ENCODE measurements at regions not wholly inside any gene's neighbourhood (a gene's known extent, or its start where the extent isn't known, plus 50 kb on each side); places are given as distances from the start of the nearest gene placed in this dataset.

- Histone ChIP-seq H3K27ac (ENCODE audit: low read depth, low read length) (no peak overlapping the region), H3K4me1 (ENCODE audit: control insufficient read depth in 2 of 2, insufficient read depth in 2 of 2, low read length in 2 of 2) (no peaks in the 10 kb centered on the region), H3K27me3 (ENCODE audit: control insufficient read depth in 2 of 2, insufficient read depth in 2 of 2, low read length in 2 of 2) (no peaks in the 10 kb centered on the region), H3K36me3 (ENCODE audit: control insufficient read depth in 2 of 3, insufficient read depth in 3 of 3, low read length in 3 of 3) (no peaks in the 10 kb centered on the region), H3K9me3 (ENCODE audit: control insufficient read depth in 2 of 3, low read length in 3 of 3) (no peaks in the 10 kb centered on the region), H3K4me3 (ENCODE audit: low read length) (no peak overlapping the region)
- no peak overlapping the region for H3K4me3 Mint-ChIP-seq
- no peak overlapping the region for H3K27ac Mint-ChIP-seq
- no peaks in the 10 kb centered on the region for H3K36me3 Mint-ChIP-seq
- peaks cover 0 to 31% (median 17%) of the 10 kb centered on the region in 5 donors for H3K27me3 Mint-ChIP-seq
- intact Hi-C loops (cut with micrococcal nuclease): no loop called here
- peaks cover 0 to 6% (median 0%) of the 10 kb centered on the region in 11 donors for H3K9me3 Mint-ChIP-seq
- DNase-seq (no peak), ATAC-seq (no peak)
- H3K4me1 Mint-ChIP-seq: no peaks in the 10 kb centered on the region
- ChIA-PET POLR2A (no interaction called here), CTCF (no interaction called here)
These were observed 262.6 kb downstream of the EN1 start for GRCh38 chr2:118584877-118585276.

GRCh38 chr2:118584062-118584749 is 263.2 kb downstream of the EN1 start:
- intact Hi-C loops (cut with micrococcal nuclease): no loop called here
- Mint-ChIP-seq H3K9me3 (peaks cover 0 to 6% (median 0%) of the 10 kb centered on the region in 11 donors), H3K27me3 (peaks cover 0 to 31% (median 17%) of the 10 kb centered on the region in 5 donors), H3K4me1 (no peaks in the 10 kb centered on the region), H3K4me3 (no peak overlapping the region), H3K36me3 (no peaks in the 10 kb centered on the region), H3K27ac (no peak overlapping the region)
- H3K4me3 ChIP-seq (ENCODE audit: low read length): no peak overlapping the region
- H3K27me3 ChIP-seq (ENCODE audit: control insufficient read depth in 2 of 2, insufficient read depth in 2 of 2, low read length in 2 of 2): no peaks in the 10 kb centered on the region
- DNase-seq (no peak), ATAC-seq (no peak)
- H3K27ac ChIP-seq (ENCODE audit: low read depth, low read length): no peak overlapping the region
- H3K9me3 ChIP-seq (ENCODE audit: control insufficient read depth in 2 of 3, low read length in 3 of 3): no peaks in the 10 kb centered on the region
- no peaks in the 10 kb centered on the region for H3K36me3 ChIP-seq (ENCODE audit: control insufficient read depth in 2 of 3, insufficient read depth in 3 of 3, low read length in 3 of 3)
- ChIA-PET POLR2A (no interaction called here), CTCF (no interaction called here)
- H3K4me1 ChIP-seq (ENCODE audit: control insufficient read depth in 2 of 2, insufficient read depth in 2 of 2, low read length in 2 of 2): no peaks in the 10 kb centered on the region

- Mint-ChIP-seq H3K27ac (no peak overlapping the region), H3K4me1 (no peaks in the 10 kb centered on the region), H3K9me3 (peaks cover 0 to 6% (median 0%) of the 10 kb centered on the region in 11 donors), H3K27me3 (peaks cover 0 to 28% (median 13%) of the 10 kb centered on the region in 5 donors), H3K4me3 (no peak overlapping the region), H3K36me3 (no peaks in the 10 kb centered on the region)
- ChIA-PET POLR2A (no interaction called here), CTCF (no interaction called here)
- ATAC-seq: no peak
- Histone ChIP-seq H3K4me3 (ENCODE audit: low read length) (no peak overlapping the region), H3K27me3 (ENCODE audit: control insufficient read depth in 2 of 2, insufficient read depth in 2 of 2, low read length in 2 of 2) (no peaks in the 10 kb centered on the region), H3K27ac (ENCODE audit: low read depth, low read length) (no peak overlapping the region), H3K4me1 (ENCODE audit: control insufficient read depth in 2 of 2, insufficient read depth in 2 of 2, low read length in 2 of 2) (no peaks in the 10 kb centered on the region), H3K9me3 (ENCODE audit: control insufficient read depth in 2 of 3, low read length in 3 of 3) (no peaks in the 10 kb centered on the region), H3K36me3 (ENCODE audit: control insufficient read depth in 2 of 3, insufficient read depth in 3 of 3, low read length in 3 of 3) (no peaks in the 10 kb centered on the region)
- no peak for DNase-seq
- intact Hi-C loops (cut with micrococcal nuclease): no loop called here
These were observed 265.4 kb downstream of the EN1 start for GRCh38 chr2:118582058-118582457.

GRCh38 chr2:118580651-118581050 is 266.8 kb downstream of the EN1 start:
- Mint-ChIP-seq H3K27ac (no peak overlapping the region), H3K36me3 (no peaks in the 10 kb centered on the region), H3K4me3 (no peak overlapping the region), H3K27me3 (peaks cover 0 to 24% (median 9%) of the 10 kb centered on the region in 5 donors), H3K9me3 (peaks cover 0 to 5% (median 0%) of the 10 kb centered on the region in 11 donors), H3K4me1 (no peaks in the 10 kb centered on the region)
- Histone ChIP-seq H3K4me1 (ENCODE audit: control insufficient read depth in 2 of 2, insufficient read depth in 2 of 2, low read length in 2 of 2) (no peaks in the 10 kb centered on the region), H3K9me3 (ENCODE audit: control insufficient read depth in 2 of 3, low read length in 3 of 3) (no peaks in the 10 kb centered on the region), H3K36me3 (ENCODE audit: control insufficient read depth in 2 of 3, insufficient read depth in 3 of 3, low read length in 3 of 3) (no peaks in the 10 kb centered on the region), H3K27me3 (ENCODE audit: control insufficient read depth in 2 of 2, insufficient read depth in 2 of 2, low read length in 2 of 2) (no peaks in the 10 kb centered on the region), H3K27ac (ENCODE audit: low read depth, low read length) (no peak overlapping the region), H3K4me3 (ENCODE audit: low read length) (no peak overlapping the region)
- POLR2A ChIA-PET: no interaction called here
- ATAC-seq: no peak
- intact Hi-C loops (cut with micrococcal nuclease): no loop called here
- CTCF ChIA-PET: no interaction called here
- no peak for DNase-seq

- no peaks in the 10 kb centered on the region for H3K36me3 Mint-ChIP-seq
- Histone ChIP-seq H3K4me1 (ENCODE audit: control insufficient read depth in 2 of 2, insufficient read depth in 2 of 2, low read length in 2 of 2) (no peaks in the 10 kb centered on the region), H3K27ac (ENCODE audit: low read depth, low read length) (no peak overlapping the region), H3K27me3 (ENCODE audit: control insufficient read depth in 2 of 2, insufficient read depth in 2 of 2, low read length in 2 of 2) (no peaks in the 10 kb centered on the region), H3K9me3 (ENCODE audit: control insufficient read depth in 2 of 3, low read length in 3 of 3) (no peaks in the 10 kb centered on the region), H3K4me3 (ENCODE audit: low read length) (no peak overlapping the region), H3K36me3 (ENCODE audit: control insufficient read depth in 2 of 3, insufficient read depth in 3 of 3, low read length in 3 of 3) (no peaks in the 10 kb centered on the region)
- ATAC-seq: no peak
- CTCF ChIA-PET: no interaction called here
- no peak for DNase-seq
- H3K27ac Mint-ChIP-seq: no peak overlapping the region
- H3K4me1 Mint-ChIP-seq: no peaks in the 10 kb centered on the region
- H3K4me3 Mint-ChIP-seq: no peak overlapping the region
- H3K27me3 Mint-ChIP-seq: peaks cover 0 to 29% (median 11%) of the 10 kb centered on the region in 5 donors
- POLR2A ChIA-PET: no interaction called here
- peaks cover 0 to 5% (median 0%) of the 10 kb centered on the region in 11 donors for H3K9me3 Mint-ChIP-seq
- intact Hi-C loops (cut with micrococcal nuclease): no loop called here
These were observed 267.3 kb downstream of the EN1 start for GRCh38 chr2:118580107-118580506.

GRCh38 chr2:118577202-118577601 is 270.2 kb downstream of the EN1 start:
- peaks cover 0 to 2% (median 0%) of the 10 kb centered on the region in 7 donors for H3K4me1 Mint-ChIP-seq
- ATAC-seq (no peak), DNase-seq (no peak)
- Histone ChIP-seq H3K27me3 (ENCODE audit: control insufficient read depth in 2 of 2, insufficient read depth in 2 of 2, low read length in 2 of 2) (no peaks in the 10 kb centered on the region), H3K9me3 (ENCODE audit: control insufficient read depth in 2 of 3, low read length in 3 of 3) (no peaks in the 10 kb centered on the region), H3K4me3 (ENCODE audit: low read length) (no peak overlapping the region), H3K4me1 (ENCODE audit: control insufficient read depth in 2 of 2, insufficient read depth in 2 of 2, low read length in 2 of 2) (no peaks in the 10 kb centered on the region), H3K36me3 (ENCODE audit: control insufficient read depth in 2 of 3, insufficient read depth in 3 of 3, low read length in 3 of 3) (no peaks in the 10 kb centered on the region), H3K27ac (ENCODE audit: low read depth, low read length) (no peak overlapping the region)
- no peak overlapping the region for H3K4me3 Mint-ChIP-seq
- H3K27me3 Mint-ChIP-seq: peaks cover 0 to 30% (median 11%) of the 10 kb centered on the region in 5 donors
- peaks cover 0 to 4% (median 0%) of the 10 kb centered on the region in 11 donors for H3K9me3 Mint-ChIP-seq
- H3K36me3 Mint-ChIP-seq: no peaks in the 10 kb centered on the region
- CTCF ChIA-PET: no interaction called here
- no peak overlapping the region for H3K27ac Mint-ChIP-seq
- intact Hi-C loops (cut with micrococcal nuclease): no loop called here
- POLR2A ChIA-PET: no interaction called here

GRCh38 chr2:118576109-118576855 is 271.2 kb downstream of the EN1 start:
- POLR2A ChIA-PET: no interaction called here
- Histone ChIP-seq H3K9me3 (ENCODE audit: control insufficient read depth in 2 of 3, low read length in 3 of 3) (no peaks in the 10 kb centered on the region), H3K4me3 (ENCODE audit: low read length) (no peak overlapping the region), H3K27ac (ENCODE audit: low read depth, low read length) (no peak overlapping the region), H3K4me1 (ENCODE audit: control insufficient read depth in 2 of 2, insufficient read depth in 2 of 2, low read length in 2 of 2) (no peaks in the 10 kb centered on the region), H3K27me3 (ENCODE audit: control insufficient read depth in 2 of 2, insufficient read depth in 2 of 2, low read length in 2 of 2) (no peaks in the 10 kb centered on the region), H3K36me3 (ENCODE audit: control insufficient read depth in 2 of 3, insufficient read depth in 3 of 3, low read length in 3 of 3) (no peaks in the 10 kb centered on the region)
- ATAC-seq: no peak
- Mint-ChIP-seq H3K4me1 (peaks cover 0 to 2% (median 0%) of the 10 kb centered on the region in 7 donors), H3K4me3 (no peak overlapping the region), H3K27me3 (peaks cover 0 to 24% (median 11%) of the 10 kb centered on the region in 5 donors), H3K27ac (no peak overlapping the region), H3K36me3 (no peaks in the 10 kb centered on the region), H3K9me3 (peaks cover 0 to 4% (median 0%) of the 10 kb centered on the region in 11 donors)
- CTCF ChIA-PET: no interaction called here
- DNase-seq: no peak
- intact Hi-C loops (cut with micrococcal nuclease): loop anchor here in 1 of 2 donors (1.0 kb wide), 1 partner anchor 24 kb away; no protein-coding TSS in a partner anchor

All from naive thymus-derived CD4-positive, alpha-beta T cell (primary cell).